ENCODE measurements at regions not wholly inside any gene's neighbourhood (a gene's known extent, or its start where the extent isn't known, plus 50 kb on each side); places are given as distances from the start of the nearest gene placed in this dataset.

- TF ChIP-seq, protein P1, sequence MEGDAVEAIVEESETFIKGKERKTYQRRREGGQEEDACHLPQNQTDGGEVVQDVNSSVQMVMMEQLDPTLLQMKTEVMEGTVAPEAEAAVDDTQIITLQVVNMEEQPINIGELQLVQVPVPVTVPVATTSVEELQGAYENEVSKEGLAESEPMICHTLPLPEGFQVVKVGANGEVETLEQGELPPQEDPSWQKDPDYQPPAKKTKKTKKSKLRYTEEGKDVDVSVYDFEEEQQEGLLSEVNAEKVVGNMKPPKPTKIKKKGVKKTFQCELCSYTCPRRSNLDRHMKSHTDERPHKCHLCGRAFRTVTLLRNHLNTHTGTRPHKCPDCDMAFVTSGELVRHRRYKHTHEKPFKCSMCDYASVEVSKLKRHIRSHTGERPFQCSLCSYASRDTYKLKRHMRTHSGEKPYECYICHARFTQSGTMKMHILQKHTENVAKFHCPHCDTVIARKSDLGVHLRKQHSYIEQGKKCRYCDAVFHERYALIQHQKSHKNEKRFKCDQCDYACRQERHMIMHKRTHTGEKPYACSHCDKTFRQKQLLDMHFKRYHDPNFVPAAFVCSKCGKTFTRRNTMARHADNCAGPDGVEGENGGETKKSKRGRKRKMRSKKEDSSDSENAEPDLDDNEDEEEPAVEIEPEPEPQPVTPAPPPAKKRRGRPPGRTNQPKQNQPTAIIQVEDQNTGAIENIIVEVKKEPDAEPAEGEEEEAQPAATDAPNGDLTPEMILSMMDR (IDR thresholded peaks at IDR 0.05): no peak
- no peak for TF ChIP-seq POLR2A (IDR thresholded peaks at IDR 0.05)
Measured at GRCh38 chr6:40948570-40948969, 90.5 kb downstream of the UNC5CL start.
